ENCODE measurements at regions not wholly inside any gene's neighbourhood (a gene's known extent, or its start where the extent isn't known, plus 50 kb on each side); places are given as distances from the start of the nearest gene placed in this dataset.

- no peak for DNase-seq
- Histone ChIP-seq H3K9me3 (peaks cover 0 to 4% (median 0%) of the 10 kb centered on the region in 4 donors), H3K27me3 (no peaks in the 10 kb centered on the region), H3K27ac (no peak overlapping the region), H3K4me1 (no peaks in the 10 kb centered on the region), H3K36me3 (no peaks in the 10 kb centered on the region), H3K4me3 (no peak overlapping the region)
- no peak for ATAC-seq (ENCODE audit: low FRiP score in 2 of 2)
- WGBS, 2 donors: 26 to 36% methylated on average over 2 of the region's 2 CpGs
- TF ChIP-seq POLR2A (IDR thresholded peaks at IDR 0.05): no peak
- no peak for TF ChIP-seq CTCF (IDR thresholded peaks at IDR 0.05)
- TF ChIP-seq EP300 (IDR thresholded peaks at IDR 0.05): no peak
- TF ChIP-seq POLR2AphosphoS5 (IDR thresholded peaks at IDR 0.05): no peak
Observed at GRCh38 chr18:42338683-42339082, 383.6 kb downstream of the PIK3C3 start.

GRCh38 chr18:42339372-42339771, 384.3 kb downstream of the PIK3C3 start:
- H3K36me3 ChIP-seq: no peaks in the 10 kb centered on the region
- H3K4me1 ChIP-seq: no peaks in the 10 kb centered on the region
- H3K4me3 ChIP-seq: no peak overlapping the region
- no peaks in the 10 kb centered on the region for H3K27me3 ChIP-seq
- no peak overlapping the region for H3K27ac ChIP-seq
- 52 to 61% methylated on average over 4 of the region's 4 CpGs for WGBS, 2 donors
- TF ChIP-seq EP300 (IDR thresholded peaks at IDR 0.05) (no peak), POLR2AphosphoS5 (IDR thresholded peaks at IDR 0.05) (no peak), CTCF (IDR thresholded peaks at IDR 0.05) (no peak), POLR2A (IDR thresholded peaks at IDR 0.05) (no peak)
- ATAC-seq (ENCODE audit: low FRiP score in 2 of 2): peak in 1 of 2 donors; percentile 45
- peaks cover 0 to 4% (median 0%) of the 10 kb centered on the region in 4 donors for H3K9me3 ChIP-seq
- no peak for DNase-seq

GRCh38 chr18:42340423-42341009, 385.5 kb downstream of the PIK3C3 start:
- 76 to 82% methylated on average over 3 of the region's 3 CpGs for WGBS, 2 donors
- ATAC-seq (ENCODE audit: low FRiP score in 2 of 2) (no peak), DNase-seq (no peak)
- H3K27me3 ChIP-seq: no peaks in the 10 kb centered on the region
- H3K27ac ChIP-seq: no peak overlapping the region
- H3K9me3 ChIP-seq: peaks cover 0 to 4% (median 0%) of the 10 kb centered on the region in 4 donors
- no peaks in the 10 kb centered on the region for H3K4me1 ChIP-seq
- H3K36me3 ChIP-seq: no peaks in the 10 kb centered on the region
- H3K4me3 ChIP-seq: no peak overlapping the region
- TF ChIP-seq POLR2AphosphoS5 (IDR thresholded peaks at IDR 0.05) (no peak), EP300 (IDR thresholded peaks at IDR 0.05) (no peak)

GRCh38 chr18:42341423-42341822, 386.4 kb downstream of the PIK3C3 start:
- Histone ChIP-seq H3K27me3 (no peaks in the 10 kb centered on the region), H3K9me3 (peaks cover 0 to 4% (median 0%) of the 10 kb centered on the region in 4 donors), H3K27ac (no peak overlapping the region), H3K4me1 (no peaks in the 10 kb centered on the region), H3K36me3 (no peaks in the 10 kb centered on the region), H3K4me3 (no peak overlapping the region)
- no peak for DNase-seq
- ATAC-seq (ENCODE audit: low FRiP score in 2 of 2): no peak
- no peak for TF ChIP-seq POLR2A (IDR thresholded peaks at IDR 0.05)
- TF ChIP-seq POLR2AphosphoS5 (IDR thresholded peaks at IDR 0.05): no peak
- TF ChIP-seq CTCF (IDR thresholded peaks at IDR 0.05): no peak
- no peak for TF ChIP-seq EP300 (IDR thresholded peaks at IDR 0.05)
- 89 to 96% methylated on average over 1 of the region's 1 CpG for WGBS, 2 donors

GRCh38 chr18:42348722-42349121, 393.7 kb downstream of the PIK3C3 start:
- DNase-seq (no peak), ATAC-seq (ENCODE audit: low FRiP score in 2 of 2) (no peak)
- H3K36me3 ChIP-seq: no peaks in the 10 kb centered on the region
- 73 to 100% methylated on average over 3 to 5 of the region's 5 CpGs for WGBS, 2 donors
- no peak for TF ChIP-seq POLR2AphosphoS5 (IDR thresholded peaks at IDR 0.05)
- no peak for TF ChIP-seq EP300 (IDR thresholded peaks at IDR 0.05)
- TF ChIP-seq CTCF (IDR thresholded peaks at IDR 0.05): no peak
- TF ChIP-seq POLR2A (IDR thresholded peaks at IDR 0.05): no peak
- no peak overlapping the region for H3K4me3 ChIP-seq
- H3K27me3 ChIP-seq: no peaks in the 10 kb centered on the region
- no peaks in the 10 kb centered on the region for H3K4me1 ChIP-seq
- H3K27ac ChIP-seq: no peak overlapping the region
- no peaks in the 10 kb centered on the region for H3K9me3 ChIP-seq

Data from upper lobe of left lung (tissue), 6 donors.